ENCODE measurements at regions not wholly inside any gene's neighbourhood (a gene's known extent, or its start where the extent isn't known, plus 50 kb on each side); places are given as distances from the start of the nearest gene placed in this dataset.

GRCh38 chr10:109679478-109679877, 243.8 kb downstream of the XPNPEP1 start:
- no peak for TF ChIP-seq CTCF (IDR thresholded peaks at IDR 0.05 in 8 of 11, conservative IDR thresholded peaks at IDR 0.05 in 3 of 11)
- TF ChIP-seq POLR2AphosphoS5 (IDR thresholded peaks at IDR 0.05), result no peak
- no peak for TF ChIP-seq POLR2A (IDR thresholded peaks at IDR 0.05)

Data from spleen (tissue), 7 donors.